ENCODE measurements at regions not wholly inside any gene's neighbourhood (a gene's known extent, or its start where the extent isn't known, plus 50 kb on each side); places are given as distances from the start of the nearest gene placed in this dataset.
"Not testable (repeated sequence)": the region's sequence is repeated elsewhere in the genome, so short reads cannot be mapped to it uniquely, and the experiment has no call there.

DNA sequence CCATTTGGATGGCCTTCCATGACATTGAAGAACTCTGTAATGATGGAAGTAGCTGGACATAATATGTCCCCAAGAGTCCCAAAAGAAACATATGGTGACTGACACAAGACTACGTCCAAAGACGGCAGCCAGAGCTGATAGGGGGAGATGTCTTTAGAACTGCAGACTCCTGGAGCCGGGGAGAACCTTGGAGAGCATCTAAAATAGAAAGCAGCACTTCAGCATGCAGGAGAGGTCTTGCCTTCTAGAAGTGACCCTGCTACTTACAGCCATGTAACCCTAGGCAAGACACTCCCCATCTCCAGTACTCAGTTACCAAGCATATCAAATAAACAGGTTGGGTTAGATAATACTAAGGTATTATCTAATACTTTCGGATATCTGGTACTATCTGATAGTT, 143.8 kb upstream of the BCL6 start:
- Mint-ChIP-seq H3K27ac (no peak overlapping the region), H3K9me3 (peaks cover 8% of the 10 kb centered on the region), H3K36me3 (ENCODE audit: low read depth) (no peaks in the 10 kb centered on the region), H3K27me3 (ENCODE audit: low read depth) (no peaks in the 10 kb centered on the region), H3K4me1 (no peaks in the 10 kb centered on the region), H3K4me3 (no peak overlapping the region)
- TF ChIP-seq, protein P1, sequence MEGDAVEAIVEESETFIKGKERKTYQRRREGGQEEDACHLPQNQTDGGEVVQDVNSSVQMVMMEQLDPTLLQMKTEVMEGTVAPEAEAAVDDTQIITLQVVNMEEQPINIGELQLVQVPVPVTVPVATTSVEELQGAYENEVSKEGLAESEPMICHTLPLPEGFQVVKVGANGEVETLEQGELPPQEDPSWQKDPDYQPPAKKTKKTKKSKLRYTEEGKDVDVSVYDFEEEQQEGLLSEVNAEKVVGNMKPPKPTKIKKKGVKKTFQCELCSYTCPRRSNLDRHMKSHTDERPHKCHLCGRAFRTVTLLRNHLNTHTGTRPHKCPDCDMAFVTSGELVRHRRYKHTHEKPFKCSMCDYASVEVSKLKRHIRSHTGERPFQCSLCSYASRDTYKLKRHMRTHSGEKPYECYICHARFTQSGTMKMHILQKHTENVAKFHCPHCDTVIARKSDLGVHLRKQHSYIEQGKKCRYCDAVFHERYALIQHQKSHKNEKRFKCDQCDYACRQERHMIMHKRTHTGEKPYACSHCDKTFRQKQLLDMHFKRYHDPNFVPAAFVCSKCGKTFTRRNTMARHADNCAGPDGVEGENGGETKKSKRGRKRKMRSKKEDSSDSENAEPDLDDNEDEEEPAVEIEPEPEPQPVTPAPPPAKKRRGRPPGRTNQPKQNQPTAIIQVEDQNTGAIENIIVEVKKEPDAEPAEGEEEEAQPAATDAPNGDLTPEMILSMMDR (IDR thresholded peaks at IDR 0.05; ENCODE audit: unreplicated experiment in 3 of 3), result no peak

DNA sequence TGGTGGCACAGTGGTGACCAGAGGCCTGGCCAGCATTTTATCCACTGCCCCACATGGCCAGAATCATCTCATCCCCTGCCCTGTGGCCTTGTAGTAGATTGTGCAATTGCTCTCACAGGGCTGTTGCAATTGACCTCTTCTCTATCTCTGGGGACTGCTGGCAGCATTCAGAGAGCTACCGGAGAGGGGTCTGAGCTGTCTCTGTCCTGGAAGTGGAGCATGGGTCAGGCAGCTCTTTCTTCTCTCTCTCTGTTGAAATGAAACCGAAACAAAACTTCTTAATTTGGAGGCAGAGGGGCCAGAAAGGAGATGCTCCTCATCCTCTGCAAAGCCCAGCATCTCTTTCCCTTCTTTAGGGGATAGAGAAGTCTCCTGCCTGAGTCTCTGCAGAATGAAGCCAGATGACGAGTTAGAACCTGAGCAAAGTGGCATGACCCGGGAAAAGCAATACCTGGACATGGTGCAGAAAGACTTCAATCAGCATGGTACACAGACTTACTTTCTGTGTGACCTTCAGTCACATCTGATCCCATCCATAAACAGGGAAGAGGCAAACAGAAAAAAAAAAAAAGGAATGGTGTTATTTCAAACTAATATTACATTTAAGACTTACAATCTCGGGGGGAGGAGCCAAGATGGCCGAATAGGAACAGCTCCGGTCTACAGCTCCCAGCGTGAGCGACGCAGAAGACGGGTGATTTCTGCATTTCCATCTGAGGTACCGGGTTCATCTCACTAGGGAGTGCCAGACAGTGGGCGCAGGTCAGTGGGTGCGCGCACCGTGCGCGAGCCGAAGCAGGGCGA, 144.5 kb upstream of the BCL6 start:
- H3K9me3 Mint-ChIP-seq, result peaks cover 8% of the 10 kb centered on the region
- H3K27me3 Mint-ChIP-seq (ENCODE audit: low read depth), result no peaks in the 10 kb centered on the region
- H3K4me3 Mint-ChIP-seq, result no peak overlapping the region
- TF ChIP-seq, protein P1 (IDR thresholded peaks at IDR 0.05; ENCODE audit: unreplicated experiment in 3 of 3), result no peak
- no peak overlapping the region for H3K27ac Mint-ChIP-seq
- H3K36me3 Mint-ChIP-seq (ENCODE audit: low read depth), result no peaks in the 10 kb centered on the region
- no peaks in the 10 kb centered on the region for H3K4me1 Mint-ChIP-seq

DNA sequence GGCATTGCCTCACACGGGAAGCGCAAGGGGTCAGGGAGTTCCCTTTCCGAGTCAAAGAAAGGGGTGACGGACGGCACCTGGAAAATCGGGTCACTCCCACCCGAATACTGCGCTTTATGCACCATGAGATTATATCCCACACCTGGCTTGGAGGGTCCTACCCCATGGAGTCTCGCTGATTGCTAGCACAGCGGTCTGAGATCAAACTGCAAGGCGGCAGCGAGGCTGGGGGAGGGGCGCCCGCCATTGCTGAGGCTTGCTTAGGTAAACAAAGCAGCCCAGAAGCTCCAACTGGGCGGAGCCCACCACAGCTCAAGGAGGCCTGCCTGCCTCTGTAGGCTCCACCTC, 145.1 kb upstream of the BCL6 start:
- not testable (repeated sequence) for H3K27me3 Mint-ChIP-seq (ENCODE audit: low read depth); H3K4me1 Mint-ChIP-seq; H3K27ac Mint-ChIP-seq; H3K9me3 Mint-ChIP-seq; H3K4me3 Mint-ChIP-seq; H3K36me3 Mint-ChIP-seq (ENCODE audit: low read depth)

DNA sequence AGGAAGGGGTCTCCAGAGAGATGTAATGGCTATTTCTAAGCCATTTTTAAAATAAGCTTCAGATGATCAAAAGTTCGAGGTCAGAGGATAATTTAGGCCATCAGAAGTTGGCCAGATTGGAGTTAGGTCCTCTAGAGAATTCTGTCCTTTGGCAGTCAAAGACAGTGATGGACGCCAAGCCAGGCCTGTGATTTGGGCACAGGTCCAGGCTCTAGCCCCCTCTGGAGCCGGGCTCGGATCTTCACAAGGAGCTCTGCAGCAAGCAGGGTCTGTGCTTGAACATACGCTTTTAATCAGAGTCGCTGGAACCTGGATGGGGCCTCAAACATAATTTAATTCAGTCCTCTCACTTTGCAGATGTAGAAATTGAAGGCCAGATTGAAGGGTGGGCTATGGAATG, 151.4 kb upstream of the BCL6 start:
- TF ChIP-seq, protein P1 (IDR thresholded peaks at IDR 0.05; ENCODE audit: unreplicated experiment in 3 of 3), result no peak
- Mint-ChIP-seq H3K9me3 (peaks cover under 1% of the 10 kb centered on the region), H3K4me1 (peaks cover 8% of the 10 kb centered on the region), H3K36me3 (ENCODE audit: low read depth) (no peaks in the 10 kb centered on the region), H3K4me3 (no peak overlapping the region), H3K27ac (no peak overlapping the region), H3K27me3 (ENCODE audit: low read depth) (peaks cover 3% of the 10 kb centered on the region)

DNA sequence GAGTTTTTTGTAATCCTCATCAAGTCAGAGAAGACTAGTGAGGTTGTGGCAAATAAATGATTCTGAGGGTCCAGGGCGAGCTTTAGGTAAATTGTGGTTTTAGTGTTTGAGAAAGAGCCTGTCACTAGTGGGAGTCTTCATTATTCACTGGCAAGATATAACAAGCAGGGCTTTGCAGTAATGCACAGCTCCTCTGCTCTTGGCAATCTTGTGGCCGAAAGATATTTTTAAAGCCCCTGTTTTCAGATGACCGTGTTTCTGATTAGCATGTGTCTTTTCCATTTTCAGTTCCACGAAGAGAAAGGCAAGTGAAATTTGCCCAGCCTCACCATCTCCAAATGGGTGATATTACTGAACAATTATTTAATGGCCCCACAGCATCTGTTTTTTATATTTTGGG, 154.0 kb upstream of the BCL6 start:
- no peaks in the 10 kb centered on the region for H3K36me3 Mint-ChIP-seq (ENCODE audit: low read depth)
- no peaks in the 10 kb centered on the region for H3K9me3 Mint-ChIP-seq
- H3K27ac Mint-ChIP-seq, result no peak overlapping the region
- peaks cover 3% of the 10 kb centered on the region for H3K27me3 Mint-ChIP-seq (ENCODE audit: low read depth)
- TF ChIP-seq, protein P1 (IDR thresholded peaks at IDR 0.05; ENCODE audit: unreplicated experiment in 3 of 3), result no peak
- no peak overlapping the region for H3K4me3 Mint-ChIP-seq
- H3K4me1 Mint-ChIP-seq, result peaks cover 8% of the 10 kb centered on the region

DNA sequence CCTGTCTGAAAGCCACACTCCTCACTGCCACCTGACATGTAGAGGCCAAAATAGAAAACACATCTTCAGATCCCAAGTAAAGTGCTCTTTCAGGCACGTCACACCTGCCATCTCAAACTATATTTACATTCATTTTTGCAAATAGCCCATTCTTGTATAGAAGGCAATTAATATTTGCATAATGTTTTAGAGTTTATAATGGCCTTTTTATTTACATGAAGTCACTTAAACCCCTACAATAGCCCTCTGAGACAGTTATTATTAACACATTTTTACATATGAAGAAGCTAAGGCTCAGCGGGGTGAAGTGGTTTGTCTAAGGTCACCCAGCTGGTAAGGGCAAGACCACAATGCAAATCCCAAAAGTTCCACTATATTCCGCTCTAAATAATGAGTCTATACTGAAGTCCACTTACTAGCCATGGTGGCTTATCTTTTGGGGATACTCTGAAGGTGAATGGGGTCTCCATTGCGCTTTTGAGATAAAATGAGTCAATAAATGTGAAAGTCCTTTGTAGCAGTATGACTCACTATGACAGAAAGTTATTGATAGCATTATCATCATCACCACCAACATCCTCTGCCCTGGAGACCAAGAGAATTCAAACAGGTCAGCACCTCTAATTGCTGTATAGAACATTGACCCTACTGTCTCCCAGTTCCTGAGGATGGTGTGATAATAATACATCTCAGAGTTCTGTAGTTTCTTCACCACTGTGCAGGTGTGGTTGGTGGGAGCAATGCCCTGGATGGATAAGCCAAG, 155.9 kb upstream of the BCL6 start:
- H3K36me3 Mint-ChIP-seq (ENCODE audit: low read depth), result no peaks in the 10 kb centered on the region
- H3K4me1 Mint-ChIP-seq, result peaks cover 8% of the 10 kb centered on the region
- TF ChIP-seq, protein P1 (IDR thresholded peaks at IDR 0.05; ENCODE audit: unreplicated experiment in 3 of 3), result no peak
- H3K27me3 Mint-ChIP-seq (ENCODE audit: low read depth), result peaks cover 3% of the 10 kb centered on the region
- H3K27ac Mint-ChIP-seq, result no peak overlapping the region
- no peaks in the 10 kb centered on the region for H3K9me3 Mint-ChIP-seq
- H3K4me3 Mint-ChIP-seq, result no peak overlapping the region

Data from nephron (organoid).